GM12891 (cell line): ENCODE measurements at regions not wholly inside any gene's neighbourhood (a gene's known extent, or its start where the extent isn't known, plus 50 kb on each side); places are given as distances from the start of the nearest gene placed in this dataset.
A peak's percentile ranks its signal among the peaks of the same experiment; 100 is the strongest.
"Not testable (repeated sequence)": the region's sequence is repeated elsewhere in the genome, so short reads cannot be mapped to it uniquely, and the experiment has no call there.

Source experiments
- DNase-seq: peaks from one replicate; pipeline ENCODE4 v3.0.0; 2011; ENCODE audit warnings: low spot score; ENCODE audit not compliant: insufficient read length
- FAIRE-seq: peaks from 2 replicates; lab custom pipeline; 2011; peaks lifted over from hg19 to GRCh38; lab: Jason Lieb, UNC
- PAX5 ChIP-seq: IDR thresholded peaks from 2 replicates; pipeline ENCODE4 v1.6.1; 2011; ENCODE audit warnings: low read length, moderate library complexity, mild to moderate bottlenecking; ENCODE audit not compliant: insufficient read depth, severe bottlenecking
- POLR2A ChIP-seq: IDR thresholded peaks from 2 replicates; pipeline ENCODE4 v1.6.1; 2011; ENCODE audit warnings: low read depth, low read length, control low read depth
- POLR2AphosphoS5 ChIP-seq: IDR thresholded peaks from 2 replicates; pipeline ENCODE4 v1.6.1; 2011; ENCODE audit warnings: low read depth, low read length, control low read depth
- POU2F2 ChIP-seq: IDR thresholded peaks from 2 replicates; pipeline ENCODE4 v1.6.1; 2011; ENCODE audit warnings: low read depth, mild to moderate bottlenecking, control low read depth, low read length, moderate library complexity
- SPI1 ChIP-seq: IDR thresholded peaks from 2 replicates; pipeline ENCODE4 v1.6.1; 2011; ENCODE audit warnings: low read depth, low read length, control low read depth
- TAF1 ChIP-seq: IDR thresholded peaks from 2 replicates; pipeline ENCODE4 v1.6.1; 2011; ENCODE audit warnings: low read depth, low read length, control low read depth

GRCh38 chr12:85457016-85457415, 177.0 kb downstream of the ALX1 start:
- no peak for DNase-seq
- FAIRE-seq = no peak
- TF ChIP-seq POU2F2 (no peak), TAF1 (no peak), PAX5 (no peak), POLR2A (no peak), POLR2AphosphoS5 (no peak), SPI1 (no peak)

DNA sequence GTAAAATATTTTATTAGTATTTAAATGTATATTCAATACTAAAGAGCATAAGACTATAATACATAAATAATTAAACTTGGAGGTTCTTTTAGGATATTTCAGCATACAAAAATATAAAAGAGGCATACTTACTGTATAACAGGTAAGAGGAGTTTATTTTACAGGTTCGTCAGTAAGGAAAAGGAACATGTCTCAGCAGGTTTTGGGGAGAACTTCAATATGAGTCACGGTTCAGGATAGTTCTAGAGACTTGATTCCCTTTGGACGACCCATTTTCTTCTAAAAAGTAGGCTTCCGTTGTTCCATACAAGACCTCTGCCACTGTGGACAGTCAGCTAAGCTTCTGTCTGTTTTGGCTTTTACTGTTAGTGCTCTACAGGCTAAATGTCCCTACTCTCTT, 181.1 kb downstream of the ALX1 start:
- no peak for FAIRE-seq
- TF ChIP-seq POLR2A (no peak), POLR2AphosphoS5 (no peak), PAX5 (no peak), TAF1 (no peak), POU2F2 (no peak), SPI1 (no peak)
- no peak for DNase-seq

GRCh38 chr12:85462888-85463287, 182.9 kb downstream of the ALX1 start:
- FAIRE-seq (no peak), DNase-seq (no peak)
- TF ChIP-seq POLR2A (no peak), PAX5 (no peak), POU2F2 (no peak), TAF1 (no peak), POLR2AphosphoS5 (no peak), SPI1 (no peak)

DNA sequence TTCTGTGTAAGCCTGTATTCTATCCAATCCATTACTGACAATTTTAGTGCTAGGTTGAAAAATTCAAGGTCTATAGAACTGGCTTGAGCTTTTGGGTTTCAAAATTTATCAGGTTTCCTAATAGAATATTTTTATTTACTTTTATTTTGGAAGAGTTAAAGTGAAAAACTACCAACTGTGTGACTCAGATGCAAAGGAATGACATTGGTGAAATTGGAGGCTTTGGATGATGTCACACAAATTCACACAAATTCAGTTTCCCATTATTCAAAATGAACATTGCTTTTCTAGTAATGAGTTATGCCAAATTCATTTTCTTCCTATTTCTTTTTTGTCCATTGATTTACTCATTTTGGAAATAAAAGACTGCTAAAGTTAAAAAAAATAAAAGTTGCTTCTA, 186.9 kb downstream of the ALX1 start:
- TF ChIP-seq POLR2A = no peak
- TF ChIP-seq SPI1 = no peak
- TF ChIP-seq TAF1 = no peak
- no peak for TF ChIP-seq POLR2AphosphoS5
- no peak for TF ChIP-seq PAX5
- no peak for TF ChIP-seq POU2F2
- DNase-seq = no peak
- no peak for FAIRE-seq

GRCh38 chr12:85468356-85469157, 188.5 kb downstream of the ALX1 start:
- DNase-seq (no peak), FAIRE-seq (peak; percentile 88)
- TF ChIP-seq PAX5 (no peak), POLR2AphosphoS5 (no peak), TAF1 (no peak), POU2F2 (no peak), SPI1 (no peak), POLR2A (no peak)

DNA sequence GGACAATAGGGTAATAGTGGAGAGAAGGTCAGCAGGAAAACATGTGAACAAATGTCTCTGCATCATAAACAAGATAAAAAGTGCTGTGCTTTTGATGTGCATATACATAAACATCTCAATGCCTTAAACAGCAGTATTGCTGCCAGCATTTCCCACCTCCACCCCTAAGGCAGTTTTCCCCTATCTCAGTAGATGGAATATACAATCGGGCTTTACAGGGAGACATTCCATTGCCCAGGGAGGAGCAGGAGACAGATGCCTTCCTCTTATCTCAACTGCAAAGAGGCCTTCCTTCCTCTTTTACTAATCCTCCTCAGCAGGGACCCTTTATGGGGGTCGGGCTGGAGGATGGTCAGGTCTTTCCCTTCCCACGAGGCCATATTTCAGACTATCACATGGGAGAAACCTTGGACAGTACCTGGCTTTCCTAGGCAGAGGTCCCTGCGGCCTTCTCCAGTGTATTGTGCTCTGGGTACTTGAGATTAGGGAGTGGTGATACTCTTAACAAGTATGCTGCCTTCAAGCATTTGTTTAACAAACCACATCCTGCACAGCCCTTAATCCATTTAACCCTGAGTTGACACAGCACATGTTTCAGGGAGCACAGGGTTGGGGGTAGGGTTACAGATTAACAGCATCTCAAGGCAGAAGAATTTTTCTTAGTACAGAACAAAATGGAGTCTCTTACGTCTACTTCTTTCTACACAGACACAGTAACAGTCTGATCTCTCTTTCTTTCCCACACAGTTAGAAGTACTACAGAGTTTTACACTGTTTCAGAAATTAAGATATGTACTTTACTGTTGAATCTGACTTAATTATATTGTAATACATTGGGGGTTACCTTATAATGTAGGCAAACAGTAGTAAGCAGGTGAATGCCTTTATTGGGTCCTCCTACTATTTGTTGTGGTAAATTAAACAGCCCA, 189.4 kb downstream of the ALX1 start:
- not testable (repeated sequence) for DNase-seq, FAIRE-seq

GRCh38 chr12:85475277-85475676, 195.3 kb downstream of the ALX1 start:
- not testable (repeated sequence) for DNase-seq, FAIRE-seq

DNA sequence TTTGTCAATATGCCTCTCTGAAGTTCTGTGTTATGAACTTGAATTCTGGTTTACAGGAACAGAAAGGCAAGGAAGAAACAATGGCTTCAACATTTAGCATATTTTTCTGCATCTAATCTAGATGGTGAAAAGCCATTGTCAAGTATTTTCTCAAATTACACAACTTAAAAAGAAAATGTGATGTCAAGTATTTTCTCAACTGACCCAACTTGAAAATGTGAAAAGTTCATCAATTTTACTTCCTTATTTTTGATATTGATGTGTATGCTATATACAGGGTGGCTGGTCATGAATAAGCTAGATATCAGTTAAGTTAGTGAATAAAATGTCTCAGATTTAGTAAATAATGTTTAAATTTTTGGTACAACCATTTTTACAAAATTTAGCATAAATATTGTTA, 196.7 kb downstream of the ALX1 start:
- DNase-seq (no peak), FAIRE-seq (no peak)
- TF ChIP-seq POLR2A (no peak), PAX5 (no peak), POLR2AphosphoS5 (no peak), POU2F2 (no peak), TAF1 (no peak), SPI1 (no peak)

GRCh38 chr12:85484387-85484786, 204.4 kb downstream of the ALX1 start:
- no peak for FAIRE-seq

DNA sequence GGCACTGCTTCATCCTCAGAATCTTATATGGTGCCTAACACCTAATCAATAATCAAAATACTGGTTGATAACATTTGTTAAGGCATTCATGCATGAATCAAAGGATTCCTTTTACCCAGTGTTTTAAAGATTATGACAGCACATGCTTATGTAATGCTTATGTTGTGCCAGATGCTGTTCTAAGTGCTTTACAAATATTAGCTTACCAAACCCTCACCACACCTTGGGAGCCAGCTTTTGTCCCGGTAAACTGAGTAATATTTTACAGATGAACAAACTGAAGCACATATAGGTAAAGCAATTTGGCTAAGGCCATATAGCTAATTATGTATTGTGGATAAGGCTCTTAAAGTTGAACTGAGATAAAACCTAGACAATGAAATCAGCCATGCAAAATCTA, 209.2 kb downstream of the ALX1 start:
- DNase-seq (no peak), FAIRE-seq (no peak)
- TF ChIP-seq POLR2A (no peak), POU2F2 (no peak), POLR2AphosphoS5 (no peak), TAF1 (no peak), SPI1 (no peak), PAX5 (no peak)

More at GRCh38 chr12:85484387-85484786, 204.4 kb downstream of the ALX1 start:
- no peak for TF ChIP-seq PAX5
- TF ChIP-seq POU2F2 = no peak
- TF ChIP-seq SPI1 = no peak
- no peak for TF ChIP-seq POLR2A
- no peak for TF ChIP-seq POLR2AphosphoS5
- TF ChIP-seq TAF1 = no peak
- no peak for DNase-seq
